Body of pancreas (tissue), 4 donors: ENCODE measurements at regions not wholly inside any gene's neighbourhood (a gene's known extent, or its start where the extent isn't known, plus 50 kb on each side); places are given as distances from the start of the nearest gene placed in this dataset.

Source experiments
- CTCF ChIP-seq, 7 experiments: fragments of 450-650 bp in 4 of 7; fragments of 200-600 bp in 3 of 7; sonication (generic) in 3 of 7; IDR thresholded peaks; one replicate each; pipeline ENCODE4 v1.5.1; 2016 to 2019; ENCODE audit warnings: antibody characterized with exemption in 7 of 7
- POLR2A ChIP-seq, 3 donors: fragments of 450-650 bp; IDR thresholded peaks; one replicate each; pipeline ENCODE4 v1.6.1; 2016; ENCODE audit warnings: antibody characterized with exemption in 3 of 3, mild to moderate bottlenecking in 2 of 3

DNA sequence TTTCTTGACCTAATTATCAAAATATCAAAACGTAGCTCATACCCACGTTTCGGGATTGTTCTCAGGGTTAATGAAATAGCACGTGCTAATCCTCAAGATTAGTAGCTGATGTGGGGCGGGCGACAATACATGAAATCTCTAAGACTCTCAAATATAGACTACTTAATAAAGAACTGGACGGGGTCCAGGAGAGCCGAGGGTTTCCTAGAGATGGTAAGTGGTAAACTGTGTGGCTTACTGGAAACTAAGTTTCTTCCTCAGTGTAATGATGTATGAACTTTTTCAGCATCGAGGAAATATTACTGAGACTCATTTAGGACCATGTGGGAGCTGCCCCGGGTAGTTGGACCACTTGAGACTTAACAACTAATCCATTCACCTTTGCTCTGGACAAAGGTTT, 453.3 kb upstream of the SALL3 start:
- TF ChIP-seq CTCF (IDR thresholded peaks at IDR 0.05) (no peak), POLR2A (IDR thresholded peaks at IDR 0.05) (no peak)
